GM12878 (cell line): ENCODE measurements at regions not wholly inside any gene's neighbourhood (a gene's known extent, or its start where the extent isn't known, plus 50 kb on each side); places are given as distances from the start of the nearest gene placed in this dataset.

Experiments
- ATF2 ChIP-seq: IDR thresholded peaks from 2 replicates; pipeline ENCODE4 v1.6.1; 2012; ENCODE audit warnings: low read length, inconsistent platforms
- CEBPB ChIP-seq, 2 experiments: fragments of 150-350 bp in 1 of 2; IDR thresholded peaks; 2 replicates each; pipeline ENCODE4 v1.6.1; 2012 to 2014; ENCODE audit warnings: low read depth in 2 of 2, low read length in 2 of 2, borderline replicate concordance in 1 of 2, inconsistent platforms in 1 of 2
- CHD2 ChIP-seq: IDR thresholded peaks from 2 replicates; pipeline ENCODE4 v1.6.1; 2011; ENCODE audit warnings: low read depth, low read length, improper control_type of control experiment, borderline replicate concordance
- CTCF ChIP-seq, 3 experiments: IDR thresholded peaks in 2 of 3; conservative IDR thresholded peaks in 1 of 3; 2 replicates each; pipeline ENCODE4 v1.5.1; 2011; ENCODE audit warnings: low read depth in 3 of 3, low read length in 3 of 3, mild to moderate bottlenecking in 3 of 3, control low read depth in 2 of 3, moderate library complexity in 2 of 3, inconsistent platforms in 1 of 3, mixed read lengths in 1 of 3; ENCODE audit not compliant: control insufficient read depth in 2 of 3, insufficient read depth in 1 of 3; ENCODE audit errors: extremely low read depth in 1 of 3
- EP300 ChIP-seq, 2 experiments: fragments of 150-350 bp in 1 of 2; IDR thresholded peaks; 2 replicates each; pipeline ENCODE4 v1.6.1; 2011 to 2012; ENCODE audit warnings: low read depth in 2 of 2, low read length in 2 of 2, borderline replicate concordance in 1 of 2, improper control_type of control experiment in 1 of 2, inconsistent platforms in 1 of 2; ENCODE audit not compliant: control insufficient read depth in 1 of 2
- ETV6 ChIP-seq, 2 experiments: fragments of 450-650 bp in 1 of 2; IDR thresholded peaks in 1 of 2; conservative IDR thresholded peaks in 1 of 2; 2 replicates each; pipeline ENCODE4 v1.6.1; 2014; ENCODE audit warnings: antibody characterized with exemption in 1 of 2, borderline replicate concordance in 1 of 2, low read depth in 1 of 2, mild to moderate bottlenecking in 1 of 2, moderate library complexity in 1 of 2
- HDAC2 ChIP-seq: fragments of 200-600 bp; sonication (generic); IDR thresholded peaks from 2 replicates; pipeline ENCODE4 v1.6.1; 2017
- POLR2A ChIP-seq: IDR thresholded peaks from 2 replicates; pipeline ENCODE4 v1.6.1; 2011; ENCODE audit warnings: low read depth, mild to moderate bottlenecking, low read length
- POLR2AphosphoS5 ChIP-seq: IDR thresholded peaks from 2 replicates; pipeline ENCODE4 v1.6.1; 2011; ENCODE audit warnings: mild to moderate bottlenecking, low read length, inconsistent platforms
- SIN3A ChIP-seq: IDR thresholded peaks from 2 replicates; pipeline ENCODE4 v1.6.1; 2012; ENCODE audit warnings: low read depth, low read length, improper control_type of control experiment
- STAT3 ChIP-seq: IDR thresholded peaks from 2 replicates; pipeline ENCODE4 v1.6.1; 2011; ENCODE audit warnings: low read depth, low read length, improper control_type of control experiment
- ZBED1 ChIP-seq: IDR thresholded peaks from 2 replicates; pipeline ENCODE4 v1.6.1; 2016; ENCODE audit warnings: borderline replicate concordance
- ZNF274 ChIP-seq: IDR thresholded peaks from one replicate; pipeline ENCODE4 v1.8.0; 2011; ENCODE audit not compliant: insufficient read length, insufficient read depth

- TF ChIP-seq POLR2AphosphoS5 (no peak), ETV6 (conservative IDR thresholded peaks at IDR 0.05 in 1 of 2, IDR thresholded peaks at IDR 0.05 in 1 of 2; ENCODE audit: borderline replicate concordance in 1 of 2, low read depth in 1 of 2) (no peak), CTCF (IDR thresholded peaks at IDR 0.05 in 2 of 3, conservative IDR thresholded peaks at IDR 0.05 in 1 of 3; ENCODE audit: control insufficient read depth in 2 of 3, extremely low read depth in 1 of 3, insufficient read depth in 1 of 3, low read depth in 3 of 3, low read length in 3 of 3) (no peak), CHD2 (no peak), ZNF274 (no peak), STAT3 (no peak), HDAC2 (no peak), POLR2A (no peak), ATF2 (no peak), SIN3A (no peak), EP300 (IDR thresholded peaks at IDR 0.05; ENCODE audit: borderline replicate concordance in 1 of 2, control insufficient read depth in 1 of 2, low read depth in 2 of 2, low read length in 2 of 2) (no peak), CEBPB (IDR thresholded peaks at IDR 0.05; ENCODE audit: borderline replicate concordance in 1 of 2, low read depth in 2 of 2, low read length in 2 of 2) (no peak), ZBED1 (no peak)
These were observed 56.3 kb downstream of the SOX14 start for GRCh38 chr3:137820366-137820765.
